ENCODE measurements at regions not wholly inside any gene's neighbourhood (a gene's known extent, or its start where the extent isn't known, plus 50 kb on each side); places are given as distances from the start of the nearest gene placed in this dataset.

DNA sequence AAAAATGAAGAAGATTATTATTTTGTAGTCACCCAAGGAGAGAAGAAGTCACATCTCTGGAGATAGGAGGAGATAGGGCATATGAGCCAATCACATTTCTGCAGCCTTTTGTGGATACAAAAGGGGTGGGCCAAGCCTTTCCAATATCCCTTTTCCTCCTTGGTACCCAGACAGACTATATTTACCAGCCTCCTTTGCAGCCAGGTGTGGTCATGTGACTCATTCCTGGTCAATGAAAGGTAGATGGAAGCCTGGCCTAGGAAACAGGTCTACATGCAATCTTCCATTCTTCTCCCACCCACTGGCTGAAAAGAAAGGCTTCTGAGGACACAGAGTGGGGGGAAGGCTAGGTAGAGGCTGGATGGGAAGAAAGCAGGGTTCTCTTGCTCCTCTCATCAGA, 58.1 kb upstream of the ERG start:
- no peak for DNase-seq

DNA sequence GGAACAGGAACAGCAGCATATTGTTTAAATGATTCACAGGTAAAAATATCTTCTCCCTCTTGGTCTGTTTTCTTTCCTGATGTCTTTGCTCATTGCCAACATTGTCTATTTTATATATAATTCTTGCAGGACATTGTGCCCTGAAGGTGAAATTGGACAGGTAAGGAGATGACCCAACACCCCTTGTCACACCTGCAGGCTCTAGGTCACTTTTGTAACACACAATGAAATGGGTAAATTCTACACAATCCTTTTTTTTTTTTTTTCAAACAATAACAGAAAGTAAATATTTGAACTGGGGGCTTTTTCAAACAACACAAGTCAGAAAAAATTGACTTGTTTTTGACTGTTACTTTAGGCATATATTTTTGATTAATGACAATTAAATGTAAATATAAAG, 62.9 kb upstream of the ERG start:
- no peak for DNase-seq

DNA sequence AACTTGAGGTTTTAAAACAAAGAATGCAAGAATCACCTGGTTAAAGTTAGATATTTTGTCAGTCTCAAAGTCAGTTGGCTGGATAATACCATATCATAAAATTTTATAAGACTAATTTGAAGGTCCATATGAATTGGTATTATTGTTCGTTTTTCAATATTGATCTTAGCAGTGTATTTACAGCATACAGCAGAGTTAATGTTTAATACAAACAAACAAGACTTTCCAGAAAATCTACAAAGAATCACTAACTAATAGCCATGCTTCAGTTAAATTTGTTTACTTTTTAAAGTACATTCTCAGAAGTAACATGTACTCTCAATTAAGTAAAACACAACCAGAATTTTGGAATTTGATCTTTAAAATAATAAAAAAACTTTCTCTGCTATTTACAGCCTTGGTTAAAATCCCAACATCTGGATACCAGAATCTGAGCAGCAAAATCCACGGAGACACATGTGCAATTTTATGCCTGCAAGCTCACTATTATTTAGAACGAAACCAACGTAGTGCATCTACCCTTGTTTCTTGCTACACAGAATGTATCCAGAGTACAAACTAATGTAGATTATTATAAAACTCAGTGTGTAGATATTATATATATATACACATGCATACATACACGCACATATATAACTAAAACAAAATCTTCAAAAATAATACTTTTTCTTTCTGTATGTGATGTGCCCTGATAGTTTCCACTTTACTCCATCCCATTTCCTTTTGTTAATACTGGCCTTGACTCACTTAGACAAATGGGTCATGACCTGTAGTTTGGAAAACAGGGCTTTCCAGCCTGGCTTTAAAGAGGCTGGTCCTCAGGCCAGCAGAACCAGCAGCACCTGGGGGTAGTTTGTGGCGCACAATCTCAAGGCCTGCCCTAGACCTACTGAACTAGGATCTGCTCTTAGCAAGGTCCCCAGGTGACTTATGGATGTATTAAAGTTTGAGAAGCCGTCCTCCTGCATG, 63.6 kb upstream of the ERG start:
- no peak for DNase-seq

DNA sequence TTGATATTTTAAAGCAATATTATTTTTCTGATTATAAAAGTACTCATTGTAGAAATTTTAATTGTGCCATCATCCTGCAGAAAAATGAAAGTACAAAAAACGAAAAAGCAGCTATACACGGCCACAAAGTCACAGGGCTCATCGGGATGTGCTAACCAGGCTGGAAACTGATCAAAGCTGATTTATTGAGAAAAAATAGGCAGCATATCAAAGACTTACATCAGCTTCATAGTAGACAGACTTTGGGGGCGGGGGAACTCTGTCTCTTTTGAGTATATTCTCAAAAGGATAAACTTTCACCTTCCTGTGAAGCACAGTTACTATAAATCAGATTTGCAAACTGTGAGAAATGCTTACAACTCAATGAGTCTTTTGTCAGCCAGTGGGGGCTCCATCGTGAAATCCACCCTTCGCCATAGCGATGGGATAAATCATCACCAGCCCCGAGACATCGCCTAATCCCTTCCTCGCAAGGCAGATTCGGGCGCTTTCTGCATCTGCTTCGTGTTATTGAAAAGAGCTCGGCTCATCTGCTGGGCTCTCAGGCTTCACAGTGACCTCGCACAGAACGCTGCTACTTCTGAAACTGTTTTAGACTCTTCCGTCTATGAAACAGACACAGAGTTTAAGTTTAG, 69.2 kb upstream of the ERG start:
- no peak for DNase-seq

DNA sequence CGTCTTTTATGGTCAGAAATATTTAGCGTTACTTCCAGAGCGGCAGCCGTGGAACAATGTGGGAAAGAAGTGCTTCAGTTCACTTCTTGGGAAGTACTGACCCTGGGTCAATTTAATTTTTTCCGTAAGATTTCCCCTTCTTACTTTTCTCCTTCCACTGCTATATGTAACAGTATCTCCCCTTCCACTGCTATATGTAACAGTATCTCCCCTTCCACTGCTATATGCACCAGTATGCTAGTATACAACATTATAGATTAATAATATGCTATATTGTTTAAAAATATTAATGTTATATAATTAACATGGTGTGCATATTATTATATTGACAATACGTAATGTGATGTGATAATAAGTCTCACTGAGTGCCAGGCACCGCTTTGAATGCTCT, 69.7 kb upstream of the ERG start:
- DNase-seq, result no peak

DNA sequence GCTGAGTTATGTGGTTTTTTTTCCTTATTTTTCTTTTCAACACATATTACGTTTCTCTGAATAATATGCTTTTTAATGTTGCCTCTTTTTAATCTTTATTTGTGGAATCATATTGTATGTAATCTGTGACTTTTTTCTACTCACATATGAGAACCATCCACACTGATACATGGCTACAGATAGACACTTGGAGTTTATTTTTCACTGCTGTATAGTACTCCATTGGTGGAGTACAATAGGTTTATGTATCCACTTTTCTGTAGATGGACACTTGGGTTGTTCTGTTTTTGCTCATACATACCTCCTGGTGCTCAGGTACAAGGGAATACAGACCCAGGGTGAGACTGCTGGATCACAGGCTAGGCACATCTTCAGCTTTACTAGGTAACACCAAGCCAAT, 71.5 kb upstream of the ERG start:
- DNase-seq, result no peak

DNA sequence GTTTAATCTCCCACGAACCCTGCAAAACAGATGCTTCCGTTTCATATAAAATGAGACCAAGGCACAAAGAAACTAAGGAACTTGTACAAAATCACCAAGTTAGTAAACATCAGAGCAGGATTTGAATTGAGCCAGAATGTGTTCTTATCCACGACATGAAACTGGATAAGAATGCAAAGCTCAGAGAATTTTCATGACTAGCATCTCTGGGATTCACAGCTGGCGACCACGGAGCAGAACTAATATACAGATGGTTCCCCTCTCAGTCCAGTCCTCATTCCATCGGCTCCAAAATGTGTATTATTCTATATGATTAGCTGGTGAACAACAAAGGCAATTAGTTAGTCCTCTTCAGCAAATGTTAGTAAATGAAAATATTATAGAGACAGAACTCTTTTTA, 72.3 kb upstream of the ERG start:
- DNase-seq, result no peak

DNA sequence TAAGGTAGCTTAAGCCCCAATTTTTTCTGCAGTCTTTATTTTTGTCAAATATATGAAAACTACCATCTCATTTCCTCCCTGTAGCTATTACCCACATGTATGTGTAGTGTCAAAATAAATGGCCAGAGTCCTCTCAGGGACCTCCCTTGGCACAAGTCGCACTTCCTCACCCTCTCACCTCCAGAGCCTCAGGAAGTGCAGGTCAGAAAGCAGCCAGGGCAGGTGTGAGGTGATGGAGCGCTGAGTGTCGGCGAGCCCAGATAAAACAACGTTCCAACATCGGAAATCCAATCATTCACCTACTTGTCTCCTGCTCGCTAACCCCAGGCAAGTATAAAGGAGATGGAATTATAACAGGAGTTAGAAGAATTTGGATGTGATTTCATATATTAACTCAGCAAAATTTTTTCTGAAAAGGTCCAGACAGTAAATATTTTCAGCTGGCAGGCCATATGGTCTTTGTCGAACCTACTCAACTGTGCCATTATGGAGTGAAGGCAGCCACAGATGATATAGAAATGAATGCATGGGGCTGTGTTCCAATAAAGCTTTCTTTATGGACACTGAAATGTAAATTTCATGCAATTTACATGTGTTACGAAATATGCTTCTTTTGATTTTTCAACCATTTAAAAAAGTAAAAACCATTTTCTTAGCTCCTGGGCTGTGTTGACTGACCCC, 76.8 kb upstream of the ERG start:
- DNase-seq, result peak; percentile 9

DNA sequence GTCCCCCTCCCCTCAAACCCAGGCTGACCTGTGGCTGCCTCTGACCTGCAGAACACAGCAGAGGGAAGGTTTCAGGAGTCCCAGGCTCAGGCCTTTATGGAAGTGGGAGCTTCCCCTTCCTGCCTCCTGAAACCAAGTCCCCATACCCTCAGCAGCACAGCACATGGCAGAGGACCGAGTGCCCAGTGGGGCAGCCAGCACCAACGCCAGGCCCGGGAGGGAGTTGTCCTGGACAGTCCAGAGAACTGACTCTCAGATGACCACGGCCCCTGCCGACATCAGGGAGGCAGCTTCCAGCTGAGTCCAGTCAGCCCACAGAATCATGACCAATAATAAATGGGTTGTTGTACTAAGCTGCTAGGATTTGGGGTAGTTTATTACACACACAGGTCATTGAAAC, 79.6 kb upstream of the ERG start:
- no peak for DNase-seq

DNA sequence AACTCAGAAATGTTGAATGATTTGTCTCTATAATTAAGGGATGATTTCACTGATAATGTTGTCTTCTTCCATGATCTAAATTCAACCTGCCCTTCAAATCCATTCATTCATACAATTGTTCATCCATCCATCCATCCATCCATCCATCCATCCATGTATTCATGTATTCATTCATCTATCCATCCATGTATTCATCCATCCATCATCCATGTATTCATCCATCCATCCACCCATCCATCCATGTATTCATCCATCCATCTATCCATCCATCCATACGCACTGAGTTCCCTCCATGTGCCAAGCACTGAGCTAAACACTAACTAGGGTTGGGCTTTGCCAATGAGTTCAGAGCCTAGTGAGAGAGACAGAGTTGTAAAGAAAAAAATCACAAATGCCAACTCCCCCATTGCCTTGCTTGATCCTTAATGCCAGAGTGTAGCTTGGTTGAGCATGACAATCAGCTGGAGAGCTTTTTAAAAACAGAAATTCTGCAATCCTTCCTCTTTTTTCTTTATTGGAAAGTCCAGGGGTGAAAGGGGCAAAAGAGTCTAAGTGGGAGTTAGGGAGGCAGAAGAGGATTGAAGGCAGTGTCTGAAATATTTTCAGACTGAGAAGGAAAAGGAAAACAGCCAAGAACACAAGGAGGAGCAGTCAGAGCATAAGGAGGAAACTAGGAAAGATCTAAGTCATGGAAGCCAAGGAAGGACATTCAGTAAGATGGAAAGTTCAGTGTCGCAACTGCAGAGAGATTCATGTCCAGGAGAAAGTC, 92.4 kb upstream of the ERG start:
- DNase-seq, result no peak

DNA sequence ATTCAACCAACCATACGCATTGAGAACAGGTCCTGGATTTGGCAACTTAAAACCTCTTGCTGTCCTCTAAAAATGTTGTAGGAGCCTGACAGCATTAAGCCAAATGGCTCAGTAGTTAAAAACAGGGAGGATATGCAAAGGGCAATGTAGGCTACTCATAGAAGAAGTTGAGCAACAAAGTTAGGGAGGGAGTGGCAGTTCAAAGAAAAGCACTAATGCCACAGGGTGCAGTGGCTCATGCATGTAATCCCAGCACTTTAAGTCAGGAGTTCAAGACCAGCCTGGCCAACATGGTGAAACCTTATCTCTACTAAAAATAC, 92.9 kb upstream of the ERG start:
- no peak for DNase-seq

DNA sequence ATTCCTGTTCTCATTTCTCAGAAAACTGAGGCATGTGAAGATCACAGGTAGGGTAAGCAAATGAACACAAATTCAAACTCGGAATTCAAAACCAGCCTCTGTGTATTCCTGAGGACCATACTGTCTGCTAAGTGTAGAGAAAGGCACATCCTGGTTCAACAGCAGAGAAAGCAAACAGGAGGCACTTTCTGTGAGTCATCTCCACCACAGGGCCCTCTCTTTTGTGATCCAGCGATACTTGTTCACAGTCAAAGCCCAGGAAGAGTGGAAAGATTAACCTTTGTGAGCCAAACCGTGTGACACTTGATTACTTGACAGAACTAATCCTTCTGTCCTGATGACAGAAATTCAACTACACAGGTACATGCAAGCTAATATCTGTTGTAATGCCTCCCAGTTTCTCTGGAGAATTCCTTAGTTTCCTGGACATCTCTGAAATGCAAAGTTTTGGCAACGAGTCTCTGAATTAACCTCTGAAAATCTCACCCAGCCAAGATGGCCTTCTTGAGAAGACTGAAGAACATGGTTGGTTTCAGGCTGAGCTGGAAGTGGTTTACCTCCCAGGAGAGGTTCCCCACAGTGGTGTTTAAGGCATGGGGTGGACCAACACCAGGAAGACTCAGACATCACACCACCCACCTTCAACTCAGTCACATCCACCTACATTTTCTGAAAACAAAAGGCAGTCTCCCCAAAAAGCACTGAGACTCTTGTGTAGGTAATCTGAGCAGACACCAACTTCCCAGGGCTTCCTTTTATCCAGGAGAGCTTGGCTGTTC, 98.2 kb upstream of the ERG start:
- no peak for DNase-seq

DNA sequence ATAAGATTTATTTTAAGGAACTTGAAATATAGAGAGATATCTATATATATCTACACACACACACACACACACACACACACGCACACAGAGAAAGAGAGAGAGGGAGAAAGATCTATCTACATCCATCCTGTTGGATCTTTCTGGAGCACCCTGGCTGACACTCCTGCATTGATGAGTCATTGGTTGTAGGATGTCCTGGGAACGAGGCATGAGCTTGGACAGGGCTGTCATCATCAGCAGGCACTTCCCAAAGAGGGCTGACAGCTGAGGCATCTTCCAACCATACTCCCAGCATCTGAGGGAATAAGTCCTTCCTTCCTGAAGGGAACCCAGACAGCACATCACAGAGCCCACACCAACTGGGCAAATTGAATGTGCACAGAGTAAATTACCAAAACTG, 99.1 kb upstream of the ERG start:
- DNase-seq, result no peak

DNA sequence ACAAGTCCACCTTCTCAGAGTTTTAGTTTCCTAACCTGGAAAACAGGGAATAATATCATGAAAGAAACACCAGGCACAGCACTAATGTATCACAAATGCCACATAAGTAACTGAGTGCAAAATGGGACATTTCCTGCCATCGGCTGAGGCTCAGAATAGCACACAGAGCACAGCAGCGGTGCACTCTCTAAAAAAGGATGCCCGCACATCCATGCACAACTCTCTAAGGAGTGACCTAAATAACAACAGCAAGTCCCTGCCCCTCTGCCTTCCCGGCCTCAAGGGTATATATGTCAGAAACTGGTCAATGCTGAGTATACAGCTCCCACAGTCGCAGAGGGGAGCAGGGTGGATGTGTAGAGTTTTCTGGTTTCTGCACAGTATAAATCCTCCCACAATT, 100.1 kb upstream of the ERG start:
- DNase-seq, result no peak

DNA sequence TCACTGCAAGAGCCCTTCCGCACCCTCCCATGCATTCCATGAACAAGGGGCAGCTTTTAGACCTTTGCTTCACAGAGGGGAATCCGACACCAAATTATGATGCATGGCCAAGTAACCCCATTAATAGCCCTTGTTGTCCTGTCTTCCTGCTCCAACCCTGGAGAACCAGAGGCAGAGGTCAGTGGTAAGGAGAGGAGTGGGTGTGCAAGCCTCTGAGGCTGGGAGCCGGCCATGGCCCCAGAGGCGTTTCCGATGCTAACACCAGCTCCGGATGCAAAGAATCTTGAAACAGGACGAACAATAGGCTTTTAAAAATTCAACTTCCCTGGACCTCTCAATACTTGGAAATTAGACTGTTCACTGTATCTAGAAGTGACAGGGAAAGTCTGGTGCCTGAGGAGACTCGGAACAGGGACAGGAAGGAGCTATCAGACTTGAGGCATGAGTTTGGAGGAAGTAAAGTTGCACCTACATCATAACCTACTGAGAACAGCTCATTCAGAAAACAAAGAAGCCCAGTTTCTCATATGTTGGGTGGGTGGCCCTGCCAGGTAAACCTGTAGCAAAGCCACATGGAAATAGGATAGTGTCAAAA, 101.2 kb upstream of the ERG start:
- no peak for DNase-seq

DNA sequence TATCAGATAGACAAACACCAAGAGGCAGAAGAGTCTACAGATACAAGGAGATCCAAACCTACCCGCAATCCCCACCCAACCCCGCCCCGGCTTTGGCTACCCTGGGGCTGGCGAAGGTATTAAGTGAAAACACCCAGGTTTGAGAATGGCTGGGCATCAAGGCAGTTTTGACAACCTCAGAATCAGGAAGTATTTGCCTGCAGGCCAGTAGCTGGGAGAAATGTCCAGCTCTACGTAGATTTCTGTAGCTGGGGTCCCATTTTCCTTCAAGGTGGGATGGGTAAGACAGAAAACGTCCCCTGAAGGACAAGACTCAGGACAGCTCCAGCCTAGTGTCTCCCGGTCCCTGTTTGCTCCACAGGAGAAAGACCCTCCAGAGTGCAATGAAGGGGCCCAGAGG, 101.8 kb upstream of the ERG start:
- no peak for DNase-seq

DNA sequence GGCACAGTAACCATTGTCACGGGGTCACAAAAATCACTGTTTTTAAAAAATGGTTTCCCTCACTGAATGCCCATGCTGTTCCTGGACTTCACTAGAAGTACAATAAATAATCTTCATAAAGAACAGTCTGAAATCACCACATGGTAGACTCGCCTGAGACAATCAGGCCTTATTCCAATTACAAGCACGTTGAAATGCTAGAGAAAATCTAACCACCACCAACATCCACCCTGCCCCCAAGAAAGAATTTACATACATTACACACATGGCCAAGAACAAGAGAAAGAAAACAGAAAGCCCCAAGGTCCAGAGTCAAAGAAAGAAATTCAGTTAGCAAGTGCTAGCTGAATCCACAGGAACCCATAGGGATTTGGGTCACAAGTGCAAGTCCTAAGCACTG, 107.0 kb upstream of the ERG start:
- no peak for DNase-seq

DNA sequence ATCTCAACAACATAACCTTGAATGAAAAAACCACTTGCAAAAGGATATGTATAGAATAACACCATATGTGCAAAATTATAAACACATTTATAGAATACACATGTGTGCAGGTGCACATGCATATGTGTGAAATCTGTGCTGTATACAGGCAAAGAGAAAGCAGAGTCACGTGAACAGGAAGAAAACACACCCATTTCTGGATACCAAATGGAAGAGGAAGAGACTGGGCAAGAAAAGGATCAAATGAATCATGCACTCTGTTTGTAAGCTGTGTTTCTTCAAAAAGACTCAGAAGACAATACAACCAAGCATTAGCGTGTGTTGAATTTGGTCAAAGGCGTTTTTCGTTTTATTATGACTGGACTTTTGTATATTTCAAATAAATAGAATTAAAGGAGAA, 111.3 kb upstream of the ERG start:
- DNase-seq, result no peak

DNA sequence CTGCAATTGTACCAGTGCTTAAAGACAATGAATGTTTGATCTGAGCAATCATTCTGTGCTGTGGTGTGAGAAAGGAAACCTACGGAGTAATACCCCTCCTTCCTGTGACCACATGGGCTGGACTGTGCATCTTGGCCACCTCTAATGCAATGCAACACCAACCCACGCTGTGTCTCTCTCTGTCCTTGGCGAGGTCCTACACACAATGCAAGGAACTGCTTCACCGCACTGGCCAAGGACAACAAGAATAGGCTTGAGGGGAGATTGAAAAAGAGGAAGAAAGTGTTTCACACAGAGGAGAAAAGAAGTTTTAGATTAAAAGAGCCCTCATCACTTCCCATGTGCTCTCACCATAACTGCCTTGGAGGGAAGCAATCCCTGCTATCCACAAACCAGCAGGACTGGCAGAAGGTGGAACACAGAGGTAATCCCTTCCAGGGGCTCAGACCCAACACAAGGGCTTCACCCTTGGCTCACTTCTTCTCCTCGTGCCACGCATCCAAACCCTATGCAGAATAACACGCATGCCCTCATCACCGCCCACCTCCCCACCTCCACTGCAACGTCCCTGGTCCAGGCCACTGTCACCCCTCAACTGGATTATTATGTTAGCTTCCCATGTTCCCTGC, 112.5 kb upstream of the ERG start:
- DNase-seq, result no peak

DNA sequence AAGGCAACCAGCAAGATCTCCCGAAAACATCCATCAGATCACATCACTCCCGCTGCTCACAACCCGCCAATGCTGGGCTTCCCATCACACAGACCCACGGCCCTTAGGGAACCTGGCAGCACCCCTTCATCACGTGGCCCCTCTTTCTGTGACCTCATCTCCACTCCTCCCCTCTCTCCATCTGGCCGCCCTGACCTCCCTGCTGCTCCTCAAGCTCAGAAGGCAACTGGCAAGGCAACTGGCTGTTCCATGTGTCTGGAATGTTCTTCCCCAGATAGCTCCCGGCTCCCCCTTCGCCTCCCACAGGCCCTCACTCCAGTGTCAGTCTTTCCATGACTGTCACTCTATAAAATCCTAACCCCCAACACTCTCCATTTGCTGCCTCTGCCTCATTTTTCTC, 113.0 kb upstream of the ERG start:
- no peak for DNase-seq

DNA sequence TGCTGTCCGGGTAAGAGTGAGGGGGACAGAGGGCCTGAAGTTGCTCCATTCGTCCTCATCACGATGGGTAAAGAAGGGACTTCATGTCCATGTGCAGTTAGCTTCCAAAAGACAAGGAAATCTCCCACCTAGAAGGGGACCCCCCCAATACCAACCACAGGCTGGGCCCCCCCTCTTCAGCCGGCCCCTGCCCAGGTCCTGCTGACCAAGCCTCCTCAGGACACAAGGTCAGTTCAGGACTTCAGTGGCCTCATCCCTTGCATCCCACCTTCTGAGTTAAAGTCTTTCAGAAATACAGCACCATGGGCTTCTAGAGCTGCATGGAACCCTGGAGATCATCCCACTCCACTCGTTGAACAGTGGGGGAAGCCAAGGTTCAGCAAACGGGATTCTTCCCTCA, 115.4 kb upstream of the ERG start:
- no peak for DNase-seq

DNA sequence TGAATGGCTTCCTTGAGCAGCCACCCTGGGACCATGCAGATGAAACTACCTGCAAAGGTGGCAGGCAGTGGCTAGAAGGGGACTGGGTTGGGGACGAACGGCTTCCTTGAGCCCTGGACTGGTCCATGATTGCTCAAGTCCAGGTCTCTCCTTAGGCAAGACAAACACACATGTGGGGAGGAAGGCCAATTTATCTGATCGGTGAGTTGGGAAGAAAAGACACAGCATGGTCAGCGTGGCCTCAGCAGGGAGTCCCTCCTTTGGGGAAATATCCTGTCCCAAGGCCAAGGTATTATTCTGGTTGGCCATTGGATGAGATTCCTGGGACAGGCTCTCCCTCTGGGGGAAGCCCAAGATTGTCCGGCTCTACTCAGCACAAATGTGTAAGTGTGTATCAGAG, 116.3 kb upstream of the ERG start:
- no peak for DNase-seq

All from RPMI8226 (cell line).